HG02610 (cell line): ENCODE measurements at regions not wholly inside any gene's neighbourhood (a gene's known extent, or its start where the extent isn't known, plus 50 kb on each side); places are given as distances from the start of the nearest gene placed in this dataset.

Experiments
- ATAC-seq: cut with Tn5 transposase; IDR thresholded peaks from one replicate; pipeline ENCODE4 v1.9.1; 2021; ENCODE audit warnings: mild to moderate bottlenecking, moderate library complexity; ENCODE audit not compliant: unreplicated experiment

GRCh38 chr1:219773775-219774174, 154.6 kb downstream of the SLC30A10 start:
- ATAC-seq = peak; percentile 99

GRCh38 chr1:219773110-219773509, 155.2 kb downstream of the SLC30A10 start:
- ATAC-seq = no peak

GRCh38 chr1:219772265-219773036, 155.9 kb downstream of the SLC30A10 start:
- no peak for ATAC-seq

- ATAC-seq = no peak
Observed at GRCh38 chr1:219771080-219771479, 157.3 kb downstream of the SLC30A10 start.

GRCh38 chr1:219763321-219763720, 150.4 kb upstream of the ZC3H11B start:
- ATAC-seq = no peak

GRCh38 chr1:219761208-219761860, 148.4 kb upstream of the ZC3H11B start:
- ATAC-seq = no peak

- ATAC-seq = no peak
Observed at GRCh38 chr1:219759095-219759494, 146.2 kb upstream of the ZC3H11B start.

- ATAC-seq = no peak
Observed at GRCh38 chr1:219757890-219758289, 145.0 kb upstream of the ZC3H11B start.

GRCh38 chr1:219755234-219755633, 142.3 kb upstream of the ZC3H11B start:
- no peak for ATAC-seq

GRCh38 chr1:219754767-219755166, 141.9 kb upstream of the ZC3H11B start:
- ATAC-seq = no peak

- ATAC-seq = no peak
Observed at GRCh38 chr1:219753914-219754313, 141.0 kb upstream of the ZC3H11B start.

- no peak for ATAC-seq
Observed at GRCh38 chr1:219752645-219753044, 139.7 kb upstream of the ZC3H11B start.

- no peak for ATAC-seq
Observed at GRCh38 chr1:219751870-219752507, 139.1 kb upstream of the ZC3H11B start.

GRCh38 chr1:219749370-219749769, 136.5 kb upstream of the ZC3H11B start:
- ATAC-seq = no peak

GRCh38 chr1:219746141-219746540, 133.2 kb upstream of the ZC3H11B start:
- ATAC-seq = no peak

- no peak for ATAC-seq
Observed at GRCh38 chr1:219744652-219745469, 132.0 kb upstream of the ZC3H11B start.

GRCh38 chr1:219741011-219741970, 128.4 kb upstream of the ZC3H11B start:
- no peak for ATAC-seq

GRCh38 chr1:219733511-219734174, 120.7 kb upstream of the ZC3H11B start:
- ATAC-seq = no peak

- no peak for ATAC-seq
Observed at GRCh38 chr1:219732814-219733491, 120.0 kb upstream of the ZC3H11B start.
